Neural progenitor cell (in vitro differentiated cells): ENCODE measurements at regions not wholly inside any gene's neighbourhood (a gene's known extent, or its start where the extent isn't known, plus 50 kb on each side); places are given as distances from the start of the nearest gene placed in this dataset.
A peak's percentile ranks its signal among the peaks of the same experiment; 100 is the strongest.
"Not testable (repeated sequence)": the region's sequence is repeated elsewhere in the genome, so short reads cannot be mapped to it uniquely, and the experiment has no call there.

Experiments used
- DNase-seq: peaks from one replicate; pipeline ENCODE4 v3.0.0-alpha.2; 2016; ENCODE audit warnings: low spot score
- H2AFZ ChIP-seq: fragments of 200-600 bp; sonication (generic); replicated peaks from 2 replicates; pipeline ENCODE4 v1.6.1; 2016; ENCODE audit warnings: antibody characterized with exemption
- H3F3A ChIP-seq: fragments of 200-600 bp; sonication (generic); 2 replicates; pipeline ENCODE4 v1.6.1; 2016; ENCODE audit warnings: antibody characterized with exemption, low read depth
- H3K27ac ChIP-seq: fragments of 200-600 bp; sonication (generic); 2 replicates; pipeline ENCODE4 v1.5.1; 2016; ENCODE audit warnings: mild to moderate bottlenecking
- H3K27me3 ChIP-seq: fragments of 200-600 bp; sonication (generic); 2 replicates; pipeline ENCODE4 v1.6.1; 2016; ENCODE audit warnings: mild to moderate bottlenecking, moderate library complexity
- H3K36me3 ChIP-seq: fragments of 200-600 bp; sonication (generic); 2 replicates; pipeline ENCODE4 v1.5.1; 2016
- H3K4me1 ChIP-seq: fragments of 200-600 bp; sonication (generic); 2 replicates; pipeline ENCODE4 v1.6.1; 2016; ENCODE audit warnings: mixed run types
- H3K4me2 ChIP-seq: fragments of 200-600 bp; sonication (generic); 2 replicates; pipeline ENCODE4 v1.6.1; 2016
- H3K4me3 ChIP-seq: fragments of 200-600 bp; sonication (generic); 2 replicates; pipeline ENCODE4 v1.5.1; 2016
- H3K79me2 ChIP-seq: fragments of 200-600 bp; sonication (generic); 2 replicates; pipeline ENCODE4 v1.6.1; 2016; ENCODE audit warnings: low read depth
- H3K9ac ChIP-seq: fragments of 200-600 bp; sonication (generic); 2 replicates; pipeline ENCODE4 v1.6.1; 2016
- H3K9me3 ChIP-seq: fragments of 200-600 bp; sonication (generic); 2 replicates; pipeline ENCODE4 v1.5.1; 2016; ENCODE audit warnings: low read depth
- H4K20me1 ChIP-seq: fragments of 200-600 bp; sonication (generic); 2 replicates; pipeline ENCODE4 v1.6.1; 2016; ENCODE audit warnings: low read depth
- H3K27ac Mint-ChIP-seq: 3 replicates; pipeline ENCODE4 v1.8.0; 2021; ENCODE audit warnings: mixed read lengths
- H3K27me3 Mint-ChIP-seq: 2 replicates; pipeline ENCODE4 v1.8.0; 2022; ENCODE audit warnings: low read depth, mild to moderate bottlenecking, inconsistent platforms, moderate library complexity, mixed read lengths; ENCODE audit not compliant: insufficient read depth
- H3K36me3 Mint-ChIP-seq: 3 replicates; pipeline ENCODE4 v1.8.0; 2021; ENCODE audit warnings: mixed read lengths
- H3K4me1 Mint-ChIP-seq: 3 replicates; pipeline ENCODE4 v1.8.0; 2021; ENCODE audit warnings: mixed read lengths
- H3K4me3 Mint-ChIP-seq: 3 replicates; pipeline ENCODE4 v1.8.0; 2021; ENCODE audit warnings: mild to moderate bottlenecking, moderate library complexity, mixed read lengths
- H3K9me3 Mint-ChIP-seq: 3 replicates; pipeline ENCODE4 v1.8.0; 2020; ENCODE audit warnings: mixed read lengths
- CTCF ChIP-seq: fragments of 200-600 bp; sonication (generic); IDR thresholded peaks from 2 replicates; pipeline ENCODE4 v1.5.1; 2017; ENCODE audit warnings: antibody characterized with exemption, mild to moderate bottlenecking
- EZH2 ChIP-seq: fragments of 200-600 bp; sonication (generic); IDR thresholded peaks from 2 replicates; pipeline ENCODE4 v1.6.1; 2017; ENCODE audit warnings: antibody characterized with exemption, mild to moderate bottlenecking, moderate library complexity
- EZH2phosphoT487 ChIP-seq: fragments of 200-600 bp; sonication (generic); IDR thresholded peaks from 2 replicates; pipeline ENCODE4 v1.6.1; 2017; ENCODE audit warnings: antibody characterized with exemption

- Histone ChIP-seq H3K4me2 (no peak overlapping the region), H3K79me2 (no peaks in the 10 kb centered on the region), H3K9me3 (no peaks in the 10 kb centered on the region), H3F3A (no peaks in the 10 kb centered on the region), H3K27ac (no peak overlapping the region), H3K9ac (no peak overlapping the region), H3K27me3 (no peaks in the 10 kb centered on the region), H4K20me1 (no peaks in the 10 kb centered on the region), H3K36me3 (no peaks in the 10 kb centered on the region), H2AFZ (no peak overlapping the region), H3K4me3 (no peak overlapping the region), H3K4me1 (no peaks in the 10 kb centered on the region)
- Mint-ChIP-seq H3K27ac (no peak overlapping the region), H3K4me1 (no peaks in the 10 kb centered on the region), H3K4me3 (no peak overlapping the region), H3K36me3 (no peaks in the 10 kb centered on the region), H3K27me3 (peaks cover 3% of the 10 kb centered on the region), H3K9me3 (no peaks in the 10 kb centered on the region)
- DNase-seq: no peak
- no peak for TF ChIP-seq EZH2phosphoT487
- no peak for TF ChIP-seq EZH2
- no peak for TF ChIP-seq CTCF
Measured at GRCh38 chr1:233503366-233503954, 110.4 kb upstream of the KCNK1 start.

DNA sequence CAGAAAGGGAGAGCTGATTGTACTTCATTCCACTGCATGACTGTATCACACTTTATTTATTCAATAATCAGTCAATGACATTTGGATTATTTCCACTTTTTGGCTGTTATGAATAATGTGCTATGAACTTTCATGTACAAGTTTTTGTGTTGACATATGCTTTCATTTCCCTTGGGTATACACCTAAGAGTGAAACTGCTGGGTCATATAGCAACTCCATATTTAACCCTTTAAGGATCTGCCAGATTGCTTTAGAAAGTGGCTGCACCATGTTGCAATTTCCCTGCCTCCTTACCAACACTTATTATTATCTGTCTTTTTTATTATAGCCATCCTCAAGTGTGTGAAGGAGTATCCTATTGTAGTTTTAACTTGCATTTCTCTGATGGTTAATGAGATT is 108.8 kb upstream of the KCNK1 start:
- H3K4me2 ChIP-seq: no peak overlapping the region
- H3K27ac ChIP-seq: no peak overlapping the region
- no peaks in the 10 kb centered on the region for H3K36me3 ChIP-seq
- H2AFZ ChIP-seq: no peak overlapping the region
- H4K20me1 ChIP-seq: no peaks in the 10 kb centered on the region
- H3K4me3 Mint-ChIP-seq: no peak overlapping the region
- H3K4me1 ChIP-seq: peaks cover 3% of the 10 kb centered on the region
- no peaks in the 10 kb centered on the region for H3F3A ChIP-seq
- no peaks in the 10 kb centered on the region for H3K36me3 Mint-ChIP-seq
- TF ChIP-seq EZH2 (no peak), CTCF (no peak), EZH2phosphoT487 (no peak)
- H3K9me3 ChIP-seq: no peaks in the 10 kb centered on the region
- H3K9me3 Mint-ChIP-seq: no peaks in the 10 kb centered on the region
- H3K27me3 Mint-ChIP-seq: no peaks in the 10 kb centered on the region
- no peak overlapping the region for H3K9ac ChIP-seq
- H3K4me3 ChIP-seq: no peak overlapping the region
- H3K79me2 ChIP-seq: no peaks in the 10 kb centered on the region
- DNase-seq: no peak
- H3K27me3 ChIP-seq: no peaks in the 10 kb centered on the region
- H3K4me1 Mint-ChIP-seq: peaks cover 7% of the 10 kb centered on the region
- H3K27ac Mint-ChIP-seq: no peak overlapping the region

GRCh38 chr1:233505889-233506288 is 108.0 kb upstream of the KCNK1 start:
- H3K4me1 Mint-ChIP-seq: peaks cover 13% of the 10 kb centered on the region
- H3K36me3 ChIP-seq, H3K36me3 Mint-ChIP-seq: not testable (repeated sequence)

DNA sequence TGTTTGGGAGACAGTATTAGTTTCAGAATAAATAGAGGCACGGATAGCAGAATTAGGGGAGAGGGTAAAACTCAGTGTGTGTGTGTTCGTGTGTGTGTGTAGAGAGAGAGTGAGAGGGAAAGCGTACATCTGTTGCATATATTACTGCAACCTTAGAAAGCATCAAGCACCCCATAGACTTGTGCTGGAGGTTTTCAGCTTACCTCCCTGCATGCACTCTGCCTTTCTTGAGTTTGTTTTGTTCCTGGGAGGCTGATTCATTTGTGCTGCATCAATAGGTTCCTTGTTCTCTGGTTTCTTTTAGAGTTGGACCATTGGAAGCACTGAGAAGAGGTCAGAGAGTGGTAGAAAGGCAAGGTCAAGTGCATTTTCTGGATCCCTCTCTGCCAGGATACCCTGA is 104.4 kb upstream of the KCNK1 start:
- Mint-ChIP-seq H3K4me3 (no peak overlapping the region), H3K27ac (no peak overlapping the region), H3K27me3 (peaks cover 6% of the 10 kb centered on the region), H3K36me3 (no peaks in the 10 kb centered on the region), H3K4me1 (peaks cover 15% of the 10 kb centered on the region), H3K9me3 (no peaks in the 10 kb centered on the region)
- peaks cover 3% of the 10 kb centered on the region for H3K4me1 ChIP-seq
- H3K27ac ChIP-seq: no peak overlapping the region
- TF ChIP-seq EZH2 (no peak), EZH2phosphoT487 (no peak), CTCF (no peak)
- no peaks in the 10 kb centered on the region for H3K9me3 ChIP-seq
- H3K4me2 ChIP-seq: no peak overlapping the region
- H3K79me2 ChIP-seq: no peaks in the 10 kb centered on the region
- H3F3A ChIP-seq: no peaks in the 10 kb centered on the region
- no peaks in the 10 kb centered on the region for H3K36me3 ChIP-seq
- H3K4me3 ChIP-seq: no peak overlapping the region
- H4K20me1 ChIP-seq: no peaks in the 10 kb centered on the region
- no peak overlapping the region for H2AFZ ChIP-seq
- no peak overlapping the region for H3K9ac ChIP-seq
- no peaks in the 10 kb centered on the region for H3K27me3 ChIP-seq
- peak; percentile 64 for DNase-seq

More at GRCh38 chr1:233505889-233506288, 108.0 kb upstream of the KCNK1 start:
- H2AFZ ChIP-seq, H3K27me3 Mint-ChIP-seq, H3K4me3 ChIP-seq, H3K27ac Mint-ChIP-seq, H3K4me2 ChIP-seq, H3K79me2 ChIP-seq, H3K9me3 ChIP-seq, H3F3A ChIP-seq, H3K27ac ChIP-seq, H3K4me1 ChIP-seq, H3K9me3 Mint-ChIP-seq, H4K20me1 ChIP-seq, H3K4me3 Mint-ChIP-seq, H3K27me3 ChIP-seq, DNase-seq, H3K9ac ChIP-seq: not testable (repeated sequence)
